ENCODE measurements at regions not wholly inside any gene's neighbourhood (a gene's known extent, or its start where the extent isn't known, plus 50 kb on each side); places are given as distances from the start of the nearest gene placed in this dataset.

GRCh38 chrX:114166601-114167000 lies 417.3 kb upstream of the HTR2C start:
- TF ChIP-seq CTCF (IDR thresholded peaks at IDR 0.05 in 8 of 11, conservative IDR thresholded peaks at IDR 0.05 in 3 of 11) (no peak), POLR2A (IDR thresholded peaks at IDR 0.05) (no peak), POLR2AphosphoS5 (IDR thresholded peaks at IDR 0.05) (no peak)
